HG03025 (cell line): ENCODE measurements at regions not wholly inside any gene's neighbourhood (a gene's known extent, or its start where the extent isn't known, plus 50 kb on each side); places are given as distances from the start of the nearest gene placed in this dataset.

Experiments
- ATAC-seq: cut with Tn5 transposase; IDR thresholded peaks from one replicate; pipeline ENCODE4 v1.9.1; 2021; ENCODE audit warnings: mild to moderate bottlenecking, moderate library complexity; ENCODE audit not compliant: unreplicated experiment, low FRiP score

GRCh38 chr20:1721687-1722512 is 64.3 kb upstream of the SIRPG start:
- ATAC-seq: no peak

DNA sequence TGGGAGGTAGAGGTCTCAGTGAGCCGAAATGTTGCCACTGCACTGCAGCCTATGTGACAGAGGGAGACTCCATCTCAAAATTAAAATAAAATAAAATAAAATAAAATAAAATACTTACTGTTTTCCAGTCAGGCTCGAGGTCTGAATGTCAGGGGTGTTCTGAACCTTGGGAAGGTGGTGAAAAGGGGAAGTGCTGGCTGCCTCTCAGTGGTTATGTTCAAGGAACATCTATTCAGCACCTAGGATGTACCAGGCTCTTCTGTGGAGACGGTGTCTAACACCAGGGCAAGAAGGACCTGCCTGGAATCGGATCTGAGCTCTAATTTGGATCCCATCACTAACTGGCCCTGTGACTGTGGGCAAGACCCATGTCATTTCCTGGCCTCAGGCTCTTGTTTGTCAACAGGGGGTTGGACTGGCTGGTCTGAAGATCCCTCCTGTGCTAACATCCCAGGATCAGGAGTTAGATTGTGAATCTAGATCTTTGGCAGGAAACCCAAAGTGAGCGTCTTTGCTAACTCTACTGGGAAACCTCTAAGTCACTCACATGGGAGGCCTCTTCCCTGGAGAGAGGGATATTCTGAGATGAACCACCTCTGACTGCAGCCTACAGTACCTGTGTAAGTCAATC is 63.4 kb upstream of the SIRPG start:
- ATAC-seq: no peak

DNA sequence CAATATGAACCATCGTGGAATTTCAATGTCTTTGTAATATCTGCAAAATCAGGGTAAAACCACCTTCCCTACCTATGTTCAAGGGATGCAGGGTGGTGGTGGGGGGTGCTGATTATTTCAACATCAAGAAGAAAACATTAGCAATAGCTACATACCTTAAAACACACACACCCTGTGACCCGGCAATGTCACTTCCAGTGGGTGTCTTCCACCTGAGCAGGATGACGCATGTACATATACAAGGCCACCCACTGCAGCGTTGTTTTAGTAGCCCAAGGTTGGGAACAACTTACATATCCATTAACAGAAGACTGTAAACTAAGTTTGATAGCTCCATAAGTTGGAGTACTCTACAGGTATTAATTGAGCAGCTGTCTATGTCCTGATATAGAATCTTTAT is 62.6 kb upstream of the SIRPG start:
- ATAC-seq: no peak

GRCh38 chr20:1718604-1719384 is 61.2 kb upstream of the SIRPG start:
- no peak for ATAC-seq

GRCh38 chr20:1712634-1713624 is 55.4 kb upstream of the SIRPG start:
- no peak for ATAC-seq

- no peak for ATAC-seq
Observed at GRCh38 chr20:1711826-1712601, 54.4 kb upstream of the SIRPG start.

DNA sequence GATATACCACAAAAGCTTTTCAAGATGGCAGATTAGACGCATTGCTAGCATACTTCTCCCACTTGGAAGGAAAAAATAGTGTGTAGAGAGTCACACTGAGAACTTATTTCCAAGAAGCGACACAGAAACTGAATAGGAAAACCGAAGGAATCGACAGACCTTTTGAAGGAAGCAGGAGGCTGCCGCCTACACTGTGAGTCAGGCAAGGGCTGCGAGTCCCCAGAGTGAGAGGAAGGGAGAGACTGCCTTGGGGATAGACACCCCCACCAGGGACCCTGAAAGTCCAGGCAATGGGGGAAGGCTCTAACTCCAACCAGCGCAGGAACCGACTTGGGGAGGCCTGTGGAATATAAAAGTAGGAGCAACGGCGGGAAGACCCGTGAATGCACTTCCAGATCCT is 53.7 kb upstream of the SIRPG start:
- ATAC-seq: no peak

GRCh38 chr20:1710484-1710883 is 52.9 kb upstream of the SIRPG start:
- no peak for ATAC-seq

GRCh38 chr20:1707588-1708449 is 50.2 kb upstream of the SIRPG start:
- ATAC-seq: no peak
